DMS53 treated with DMSO at 0.1 percent for 48 hours (cell line): ENCODE measurements at regions not wholly inside any gene's neighbourhood (a gene's known extent, or its start where the extent isn't known, plus 50 kb on each side); places are given as distances from the start of the nearest gene placed in this dataset.

Experiments
- DNase-seq: peaks from one replicate; lab custom pipeline; 2025; ENCODE audit not compliant: unreplicated experiment; lab: John Stamatoyannopoulos, UW

DNA sequence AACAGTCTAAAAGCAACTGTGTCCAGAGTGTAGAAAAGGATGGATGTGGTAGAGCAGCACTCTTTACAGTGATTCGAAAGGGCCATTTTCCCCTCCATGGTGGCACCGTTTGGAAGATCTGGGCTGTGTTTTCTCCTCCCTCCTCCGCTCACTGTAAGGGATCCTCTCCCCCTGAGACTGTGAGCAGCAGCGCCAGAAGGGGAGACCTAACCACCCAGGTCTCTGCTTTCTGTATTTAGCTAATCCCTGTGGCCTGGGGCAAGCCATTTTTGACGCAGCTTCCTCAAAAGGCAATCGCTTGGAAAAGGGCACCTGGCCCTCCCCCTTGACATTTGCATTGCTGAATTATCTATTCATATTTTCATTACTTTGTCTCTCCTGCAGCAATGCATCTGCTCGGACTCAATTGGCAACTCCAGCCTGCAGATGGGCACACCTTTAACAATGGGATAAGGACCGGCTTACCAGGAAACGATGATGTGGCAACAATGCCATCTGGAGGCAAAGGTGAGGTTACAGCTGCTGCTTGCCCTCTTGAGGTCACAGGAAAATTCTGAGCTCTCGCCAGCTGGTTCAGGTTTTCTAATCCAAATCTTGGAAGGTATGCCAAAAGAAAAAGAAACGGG, 244.3 kb upstream of the WWC1 start:
- peak; percentile 71 for DNase-seq

DNA sequence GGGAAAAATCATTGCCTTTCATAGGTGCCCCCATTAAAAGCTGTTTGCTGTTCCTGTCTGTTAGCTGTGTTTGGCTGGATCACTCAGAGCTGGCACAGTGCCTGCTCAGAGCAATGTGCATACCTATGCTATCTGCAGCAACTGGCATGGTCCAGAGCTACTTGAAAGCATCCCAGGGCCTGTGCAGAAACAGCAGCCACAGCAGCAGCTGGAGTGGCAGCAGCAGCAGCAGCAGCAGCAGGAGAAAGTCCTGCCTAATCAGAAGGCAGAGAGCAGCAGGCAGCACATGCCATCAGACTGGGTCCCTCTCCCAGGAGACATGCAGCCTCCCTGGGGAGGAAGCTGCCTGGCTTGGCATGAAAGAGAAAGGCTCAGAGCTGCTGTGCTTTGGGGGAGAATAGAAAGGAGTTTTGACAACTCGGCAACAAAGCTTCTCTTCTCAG, 243.8 kb upstream of the WWC1 start:
- no peak for DNase-seq

DNA sequence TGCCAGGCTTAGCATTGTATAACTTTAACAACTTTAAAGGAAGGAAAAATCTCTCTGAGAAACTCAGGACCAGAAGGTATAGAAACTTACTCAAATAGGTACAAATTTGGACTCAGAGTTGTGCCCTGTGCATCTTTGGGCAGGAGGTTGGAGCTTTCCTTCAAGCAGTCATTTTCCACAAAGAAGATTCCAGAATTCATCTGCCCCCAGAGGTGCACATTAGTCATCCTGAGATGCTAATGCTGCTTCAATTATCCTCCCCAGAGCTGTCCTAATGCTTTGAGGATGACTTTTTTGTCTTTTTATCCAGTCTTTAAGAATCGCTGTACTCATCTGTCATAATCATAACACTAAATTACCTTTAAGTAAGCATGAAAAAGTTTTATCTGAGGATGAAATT, 243.0 kb upstream of the WWC1 start:
- no peak for DNase-seq

DNA sequence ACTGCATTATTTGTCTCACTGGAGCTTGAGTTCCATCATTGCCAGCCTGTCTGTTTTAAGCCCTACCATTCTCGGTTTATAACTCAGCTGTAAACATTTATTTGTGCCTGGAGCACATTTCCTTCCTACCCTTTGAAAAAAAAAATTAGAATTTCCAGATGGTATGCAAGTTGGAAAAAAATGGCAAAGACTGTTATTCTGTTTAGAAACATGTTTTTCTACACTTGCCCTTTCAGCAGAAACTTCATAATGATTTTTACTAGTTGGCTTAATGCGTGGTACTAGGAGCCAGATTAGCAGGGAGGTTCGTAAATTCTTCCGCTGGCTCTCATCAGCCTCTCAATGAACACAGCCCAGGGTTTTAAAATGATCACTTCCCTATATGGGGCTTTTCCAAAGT, 238.8 kb upstream of the WWC1 start:
- no peak for DNase-seq

DNA sequence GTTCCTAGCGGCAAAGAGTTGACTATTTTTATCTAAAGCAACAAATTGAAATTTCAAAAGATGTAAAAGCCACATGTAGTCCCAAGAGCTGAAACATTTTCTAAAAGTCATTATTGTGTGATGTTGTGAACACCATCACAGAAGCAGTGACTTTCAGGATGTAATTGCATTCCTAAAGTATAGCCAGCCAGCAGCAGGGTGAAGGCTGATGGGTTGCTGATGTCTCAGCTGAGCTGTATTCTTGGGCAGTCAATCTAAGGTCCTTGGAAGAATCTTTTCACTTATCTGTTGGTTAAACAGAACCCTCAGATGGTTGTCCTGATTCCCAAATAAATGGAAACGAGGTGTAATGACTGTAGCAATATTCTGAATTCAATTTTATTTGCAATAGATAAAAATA, 237.4 kb upstream of the WWC1 start:
- no peak for DNase-seq

DNA sequence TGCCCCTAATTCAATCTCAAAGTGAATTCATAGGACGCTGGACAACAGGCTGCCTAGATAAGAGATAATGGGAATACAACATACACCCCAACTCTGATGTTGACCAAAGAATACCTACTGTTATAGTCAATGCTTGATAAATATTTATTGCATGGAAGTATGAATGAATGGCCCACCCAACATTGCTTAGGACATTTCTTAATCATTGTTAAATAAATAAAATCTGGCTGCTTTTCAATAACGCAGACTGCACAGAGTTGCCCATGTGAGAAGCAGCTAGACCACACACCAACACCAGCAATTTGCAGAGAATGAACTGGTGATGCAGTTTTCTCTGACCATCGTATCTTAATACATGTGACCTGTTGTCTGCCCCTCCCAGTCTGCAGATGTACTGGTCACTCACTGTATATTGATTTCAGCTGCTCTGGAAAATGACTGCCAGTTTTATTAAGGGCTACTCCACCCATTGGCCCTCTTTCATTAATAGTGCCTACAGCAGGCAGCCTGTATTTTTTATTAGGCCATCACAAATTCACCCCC, 236.2 kb upstream of the WWC1 start:
- no peak for DNase-seq

DNA sequence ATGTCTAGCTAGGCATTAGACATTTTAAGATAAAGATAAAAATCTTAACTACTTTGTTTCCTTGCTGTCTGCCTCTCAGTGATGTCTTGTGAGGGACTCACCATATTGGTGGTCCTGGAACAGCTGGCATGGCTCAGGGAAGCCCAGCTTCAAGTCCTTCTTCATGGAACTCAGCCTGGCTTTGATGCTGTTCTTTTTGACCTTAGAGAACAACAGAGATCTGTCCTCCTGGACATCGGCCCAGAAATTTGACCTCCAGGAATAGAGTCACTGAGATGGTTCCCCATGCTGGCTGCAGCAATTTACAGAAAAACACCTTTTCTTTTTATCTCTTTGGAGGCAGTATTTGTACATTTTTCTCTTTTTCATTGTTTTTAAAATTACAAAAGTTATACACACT, 235.5 kb upstream of the WWC1 start:
- DNase-seq: no peak

DNA sequence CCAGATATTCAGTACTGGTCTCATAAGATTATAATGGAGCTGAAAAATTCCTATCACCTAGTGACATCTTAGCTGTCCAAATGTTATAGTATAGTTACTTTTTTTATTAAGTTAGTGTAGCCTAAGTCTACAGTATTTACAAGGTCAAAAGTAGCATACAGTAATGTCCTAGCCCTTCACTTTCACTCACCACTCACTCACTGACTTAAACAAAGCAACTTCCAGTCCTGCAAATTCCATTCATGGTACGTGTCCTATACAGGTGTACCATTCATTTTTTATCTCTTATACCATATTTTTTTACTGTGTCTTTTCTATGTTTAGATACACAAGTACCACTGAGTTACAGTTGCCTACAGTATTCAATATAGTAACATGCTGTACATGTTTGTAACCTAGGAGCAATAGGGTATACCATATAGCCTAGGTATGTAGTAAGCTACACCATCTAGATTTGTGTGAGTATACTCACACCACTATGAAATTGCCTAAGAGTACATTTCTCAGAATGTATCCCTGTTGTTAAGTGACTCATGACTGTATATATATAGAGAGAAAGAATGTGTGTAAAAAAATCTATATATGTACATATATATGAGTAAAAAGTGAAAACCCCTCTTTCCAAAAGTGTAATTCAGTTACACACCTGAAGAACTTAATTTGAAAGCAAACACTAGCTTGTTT, 234.8 kb upstream of the WWC1 start:
- no peak for DNase-seq

DNA sequence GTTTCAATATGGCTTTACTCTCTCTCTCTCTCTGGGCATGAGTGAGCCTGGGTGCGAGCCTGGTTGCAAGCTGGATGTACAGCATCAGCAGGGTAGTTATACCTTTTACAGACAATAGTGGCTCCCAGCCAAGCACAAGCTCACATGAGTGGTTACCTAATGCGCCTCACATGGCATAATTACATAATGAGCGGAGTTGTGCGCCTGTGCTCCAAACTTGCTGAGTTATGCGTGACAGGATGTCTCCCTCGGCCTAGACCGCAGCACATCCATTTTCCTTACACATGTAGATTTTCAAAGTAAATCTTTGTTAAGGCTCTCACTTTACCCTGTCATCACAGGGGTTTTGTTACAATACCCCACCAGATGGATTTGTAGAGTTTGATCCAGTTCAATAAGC, 233.5 kb upstream of the WWC1 start:
- DNase-seq: no peak

DNA sequence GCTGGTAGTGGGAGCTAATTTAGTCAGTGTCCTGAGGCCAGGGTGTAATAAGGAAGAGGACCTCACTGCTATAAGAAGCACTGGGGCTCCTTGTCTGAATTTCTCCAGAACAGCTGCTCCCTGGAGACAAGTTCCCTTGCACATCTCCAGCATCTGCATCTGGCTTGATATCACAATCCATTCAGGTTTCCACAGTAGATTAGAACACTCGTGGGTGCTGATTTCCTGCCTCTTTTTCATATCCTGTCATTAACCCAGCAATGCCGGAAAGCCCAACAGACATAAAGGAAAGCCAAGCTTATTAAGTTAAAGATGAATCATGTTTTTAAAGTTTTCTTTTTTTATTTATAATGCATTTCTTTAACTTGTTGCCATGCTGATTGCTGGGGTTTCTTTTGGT, 232.3 kb upstream of the WWC1 start:
- DNase-seq: no peak

DNA sequence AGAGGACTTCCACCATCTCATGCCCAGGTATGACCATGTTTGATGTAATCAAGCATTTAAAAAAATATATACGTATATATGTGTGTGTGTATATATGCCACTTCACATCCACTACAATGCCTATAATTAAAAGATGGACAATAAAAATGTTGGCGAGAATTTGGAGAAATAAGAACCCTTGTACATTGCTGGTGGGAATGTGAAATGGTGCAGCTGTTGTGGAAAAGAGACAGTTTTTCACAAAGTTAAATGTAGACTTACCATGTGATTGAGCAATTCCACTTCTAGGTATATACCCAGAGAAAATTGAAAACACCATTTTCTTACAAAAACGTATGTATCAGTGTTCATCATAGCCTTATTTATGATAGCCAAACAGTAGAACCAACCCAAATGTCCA, 229.2 kb upstream of the WWC1 start:
- DNase-seq: no peak

DNA sequence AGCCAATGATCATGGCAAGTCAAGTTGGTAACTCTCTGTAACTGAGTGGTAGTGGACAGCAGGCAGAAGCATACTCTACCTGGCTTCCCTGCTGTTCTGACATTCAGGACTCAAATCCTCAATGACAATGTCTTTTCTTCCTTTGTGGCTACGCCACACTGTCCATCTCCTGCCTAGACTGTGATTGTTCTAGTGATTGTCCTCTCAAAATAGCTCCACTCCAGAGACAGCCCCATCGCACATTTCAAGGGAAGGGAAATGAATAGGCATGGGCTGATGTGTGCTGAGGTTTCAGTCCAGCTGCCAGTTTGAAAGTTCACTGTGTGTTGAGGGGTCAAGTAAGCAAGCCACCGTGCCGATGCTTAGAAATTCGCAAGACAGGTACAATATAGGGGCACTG, 227.0 kb upstream of the WWC1 start:
- no peak for DNase-seq

DNA sequence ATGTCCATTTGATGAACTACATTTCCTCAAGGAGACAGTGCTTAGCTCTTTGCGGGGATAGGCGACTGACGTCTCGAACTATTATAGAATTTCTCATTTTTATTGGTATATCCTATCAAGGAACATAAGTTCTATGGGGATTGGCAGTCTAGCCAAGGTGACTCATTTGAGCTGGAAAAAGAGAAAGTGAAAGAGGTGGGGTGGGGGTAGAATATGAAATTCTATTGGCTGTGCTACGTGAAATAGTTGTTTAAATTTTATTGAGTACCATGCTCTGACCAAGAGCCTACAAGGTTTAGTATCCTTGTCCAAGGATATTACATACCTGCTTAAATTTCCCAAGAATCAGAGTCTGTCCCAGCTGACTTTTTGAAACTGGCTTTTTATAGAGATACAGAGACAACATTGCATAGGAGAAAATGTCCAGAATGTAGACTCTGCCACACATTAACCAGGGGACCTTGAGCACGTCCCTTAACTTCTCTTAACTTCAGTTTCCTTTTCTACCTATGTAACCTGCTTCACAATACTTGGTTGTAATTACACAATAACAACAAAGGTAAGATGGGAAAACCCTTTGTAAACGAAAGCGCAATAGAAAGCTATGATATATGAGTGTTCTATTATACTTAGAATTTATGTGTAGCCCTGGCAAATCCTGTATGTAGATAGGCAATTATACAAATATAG, 226.4 kb upstream of the WWC1 start:
- no peak for DNase-seq

DNA sequence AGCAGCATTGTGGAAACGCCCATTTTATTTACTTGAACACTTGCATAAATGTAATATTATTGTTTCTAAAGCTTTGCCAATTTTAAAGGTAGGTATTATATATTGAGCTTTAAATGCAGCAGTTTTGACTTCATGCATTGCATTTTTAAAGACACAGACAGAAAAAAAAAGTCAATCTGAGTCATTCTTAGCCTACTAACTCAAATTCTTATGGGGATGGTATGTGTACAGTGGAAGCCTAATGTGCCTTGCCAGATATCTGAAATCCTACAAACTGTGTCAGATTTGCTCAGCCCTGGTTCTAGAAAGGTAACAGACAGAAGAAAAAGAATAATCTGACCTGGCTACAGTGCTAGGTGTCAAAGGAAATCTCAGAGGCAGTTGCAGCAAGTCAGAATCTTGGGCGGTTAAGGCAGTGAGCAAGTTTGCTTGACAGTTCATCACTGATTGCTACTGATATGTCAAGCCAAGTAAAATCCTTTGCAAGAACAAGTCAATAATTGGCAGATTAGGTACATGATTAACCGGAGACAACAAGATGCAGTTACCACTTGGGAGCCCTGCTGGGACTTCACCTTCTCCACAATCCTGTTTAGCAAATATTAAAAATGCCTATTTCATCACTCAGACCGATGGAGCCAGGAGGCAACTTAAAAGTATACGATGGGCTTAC, 224.8 kb upstream of the WWC1 start:
- no peak for DNase-seq

DNA sequence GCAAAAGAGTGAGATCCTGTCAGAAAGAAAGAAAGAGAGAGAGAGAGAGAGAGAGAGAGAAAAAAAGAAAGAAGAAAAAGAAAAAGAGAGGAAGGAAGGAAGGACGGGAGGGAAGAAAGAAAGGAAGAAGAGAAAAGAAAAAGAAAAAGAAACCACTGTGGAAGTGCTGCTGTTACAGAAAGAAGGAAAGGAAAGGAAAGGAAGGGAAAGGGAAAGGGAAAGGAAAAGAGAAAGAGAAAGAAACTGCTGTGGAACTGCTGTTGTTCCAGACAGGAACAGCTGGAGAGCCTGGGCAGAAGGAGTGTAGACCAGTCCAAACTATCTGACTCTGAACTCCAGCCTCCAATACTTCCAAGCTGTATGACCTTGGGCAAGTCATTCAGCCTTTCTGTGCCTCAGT, 220.7 kb upstream of the WWC1 start:
- no peak for DNase-seq

DNA sequence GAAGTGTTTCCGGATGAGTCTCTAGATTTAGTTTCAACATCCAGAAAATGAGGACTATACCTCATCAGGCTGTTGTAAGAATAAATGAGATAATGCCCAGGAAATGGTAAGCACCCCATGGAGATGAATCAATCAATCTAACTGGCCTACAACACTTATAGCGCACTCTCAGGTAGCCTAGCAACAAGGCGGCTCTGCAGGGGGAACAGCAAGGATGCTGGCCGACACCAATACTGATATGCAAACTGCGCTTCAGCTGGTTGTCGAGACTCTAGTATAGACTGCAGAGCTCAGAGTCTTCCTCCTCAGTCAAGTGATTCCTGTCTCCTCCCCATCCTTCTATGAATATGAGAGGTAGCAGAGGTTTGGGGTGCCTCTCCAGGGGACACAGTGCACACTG, 218.8 kb upstream of the WWC1 start:
- no peak for DNase-seq

DNA sequence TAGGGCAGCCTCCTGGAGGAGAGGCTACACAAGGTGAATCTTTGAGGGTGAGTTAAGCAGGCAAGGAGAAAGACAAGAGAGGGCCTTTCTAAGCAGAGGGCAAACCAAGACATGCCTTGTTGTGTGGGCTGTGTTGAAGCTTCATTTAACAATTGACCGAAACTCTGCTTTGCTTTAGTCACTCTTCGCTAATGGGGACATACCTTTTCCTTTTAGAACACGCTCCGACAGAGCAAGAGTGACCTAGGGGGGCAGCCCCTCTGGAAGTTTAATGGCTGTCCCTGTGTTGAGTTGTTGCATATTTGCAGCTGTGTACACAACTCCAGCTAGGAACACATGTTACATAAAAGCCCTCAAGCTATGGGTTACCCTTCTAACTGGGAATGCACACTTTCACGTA, 218.1 kb upstream of the WWC1 start:
- no peak for DNase-seq

DNA sequence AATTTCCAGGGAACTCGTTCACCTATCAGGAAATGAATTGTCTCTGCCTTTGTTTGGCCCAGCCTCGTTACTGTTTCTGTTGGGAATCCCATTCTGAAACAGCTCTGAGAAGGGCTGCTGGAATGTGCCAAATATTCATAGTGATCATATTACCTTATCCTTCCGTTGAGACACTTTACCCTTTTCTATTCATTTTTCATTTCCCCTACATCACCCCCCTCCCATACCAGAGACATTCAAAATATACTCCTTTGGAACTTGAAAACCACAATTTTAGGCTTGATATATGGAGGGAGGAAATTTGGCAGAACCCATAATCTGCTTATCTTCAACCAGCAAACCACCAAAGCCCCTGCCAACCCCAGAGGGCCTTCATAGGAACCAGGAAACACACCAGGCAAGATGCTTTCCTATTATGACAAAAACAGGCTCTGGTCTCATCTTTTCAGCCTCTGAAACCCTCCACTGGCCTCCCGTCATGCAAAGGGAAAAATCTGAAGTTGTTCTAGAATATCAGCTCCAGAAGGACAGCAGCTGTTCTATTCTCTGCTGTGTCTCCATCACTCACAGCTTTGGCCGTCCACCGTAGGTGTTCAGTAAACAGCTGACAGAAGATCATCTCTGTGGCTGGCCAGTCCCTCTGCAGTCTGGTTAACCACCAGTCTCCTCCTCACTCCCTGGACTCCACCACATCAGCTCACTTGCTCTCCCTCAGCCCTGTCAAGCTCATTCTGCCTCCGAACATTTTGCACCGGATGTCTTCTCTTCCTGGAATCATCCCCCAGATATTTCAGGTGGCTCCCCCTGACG, 217.2 kb upstream of the WWC1 start:
- DNase-seq: no peak

DNA sequence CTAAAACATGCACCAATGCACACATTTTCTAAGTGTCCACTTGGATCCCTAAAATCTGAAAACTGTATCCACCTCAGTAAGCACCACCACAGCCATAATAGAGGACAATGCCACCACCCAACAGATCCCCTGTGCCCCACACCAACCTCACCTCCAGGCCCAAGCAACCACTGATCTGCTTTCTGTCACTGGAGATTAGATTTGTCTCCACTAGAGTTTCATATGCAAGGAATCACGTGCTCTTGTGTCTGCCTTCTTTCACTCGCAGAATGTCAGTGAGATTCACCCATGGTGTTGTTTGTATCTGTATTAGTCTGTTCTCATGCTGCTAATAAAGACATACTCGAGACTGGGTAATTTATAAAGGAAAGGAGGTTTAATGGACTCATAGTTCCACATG, 216.1 kb upstream of the WWC1 start:
- DNase-seq: no peak

DNA sequence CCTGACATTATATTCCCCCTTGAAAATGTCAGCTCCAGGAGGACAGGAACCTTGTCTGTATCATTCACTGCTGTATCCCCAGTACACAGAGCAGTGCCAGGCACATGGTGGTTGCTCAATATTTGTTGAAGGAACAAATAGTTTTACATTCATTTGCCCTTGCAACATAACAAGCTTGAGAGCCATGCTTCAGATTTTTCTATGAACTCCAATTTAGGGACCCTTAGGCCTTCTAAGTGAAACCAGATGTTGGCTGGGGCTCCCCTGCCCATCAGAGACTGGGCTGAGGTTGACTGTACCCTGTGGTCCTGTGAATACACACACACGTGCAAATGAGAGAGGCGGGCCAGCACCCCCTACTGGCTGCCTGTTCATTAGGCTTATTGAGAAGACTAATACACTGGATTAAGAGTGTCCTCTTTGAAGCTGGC, 214.9 kb upstream of the WWC1 start:
- no peak for DNase-seq
